Neural cell (in vitro differentiated cells): ENCODE measurements at regions not wholly inside any gene's neighbourhood (a gene's known extent, or its start where the extent isn't known, plus 50 kb on each side); places are given as distances from the start of the nearest gene placed in this dataset.

Source experiments
- EZH2 ChIP-seq: fragments of 200-600, 300-800 bp; shearing (Covaris generic), sonication (generic); IDR thresholded peaks from 2 replicates; pipeline ENCODE4 v1.6.1; 2014; ENCODE audit warnings: antibody characterized with exemption, low read length, borderline replicate concordance, mild to moderate bottlenecking; ENCODE audit not compliant: insufficient read depth, poor library complexity, severe bottlenecking
- TF ChIP-seq, protein P1 (sequence below): fragments of 450-650 bp; IDR thresholded peaks from 2 replicates; pipeline ENCODE4 v1.5.1; 2014; ENCODE audit warnings: antibody characterized with exemption, mild to moderate bottlenecking, moderate library complexity; ENCODE audit not compliant: poor library complexity, severe bottlenecking

GRCh38 chr3:18732474-18732873 lies 307.3 kb upstream of the SATB1 start:
- TF ChIP-seq, protein P1, sequence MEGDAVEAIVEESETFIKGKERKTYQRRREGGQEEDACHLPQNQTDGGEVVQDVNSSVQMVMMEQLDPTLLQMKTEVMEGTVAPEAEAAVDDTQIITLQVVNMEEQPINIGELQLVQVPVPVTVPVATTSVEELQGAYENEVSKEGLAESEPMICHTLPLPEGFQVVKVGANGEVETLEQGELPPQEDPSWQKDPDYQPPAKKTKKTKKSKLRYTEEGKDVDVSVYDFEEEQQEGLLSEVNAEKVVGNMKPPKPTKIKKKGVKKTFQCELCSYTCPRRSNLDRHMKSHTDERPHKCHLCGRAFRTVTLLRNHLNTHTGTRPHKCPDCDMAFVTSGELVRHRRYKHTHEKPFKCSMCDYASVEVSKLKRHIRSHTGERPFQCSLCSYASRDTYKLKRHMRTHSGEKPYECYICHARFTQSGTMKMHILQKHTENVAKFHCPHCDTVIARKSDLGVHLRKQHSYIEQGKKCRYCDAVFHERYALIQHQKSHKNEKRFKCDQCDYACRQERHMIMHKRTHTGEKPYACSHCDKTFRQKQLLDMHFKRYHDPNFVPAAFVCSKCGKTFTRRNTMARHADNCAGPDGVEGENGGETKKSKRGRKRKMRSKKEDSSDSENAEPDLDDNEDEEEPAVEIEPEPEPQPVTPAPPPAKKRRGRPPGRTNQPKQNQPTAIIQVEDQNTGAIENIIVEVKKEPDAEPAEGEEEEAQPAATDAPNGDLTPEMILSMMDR = no peak
- TF ChIP-seq EZH2 = no peak
